KOPT-K1 (cell line): ENCODE measurements at regions not wholly inside any gene's neighbourhood (a gene's known extent, or its start where the extent isn't known, plus 50 kb on each side); places are given as distances from the start of the nearest gene placed in this dataset.
"Not testable (repeated sequence)": the region's sequence is repeated elsewhere in the genome, so short reads cannot be mapped to it uniquely, and the experiment has no call there.

Experiments used
- H3K27ac ChIP-seq: fragments of 200-600 bp; sonication (generic); 2 replicates; pipeline ENCODE4 v1.5.1; 2016; ENCODE audit warnings: antibody characterized with exemption, mild to moderate bottlenecking, low read depth, low read length; ENCODE audit not compliant: poor library complexity, severe bottlenecking
- H3K36me3 ChIP-seq: fragments of 200-600 bp; sonication (generic); 2 replicates; pipeline ENCODE4 v1.5.1; 2017; ENCODE audit warnings: antibody characterized with exemption, mild to moderate bottlenecking, low read length, moderate library complexity; ENCODE audit not compliant: insufficient read depth
- H3K9me3 ChIP-seq: fragments of 200-600 bp; sonication (generic); 2 replicates; pipeline ENCODE4 v1.5.1; 2017; ENCODE audit warnings: antibody characterized with exemption, low read length, mild to moderate bottlenecking; ENCODE audit not compliant: insufficient read depth, poor library complexity, severe bottlenecking

- H3K9me3 ChIP-seq = no peaks in the 10 kb centered on the region
- no peaks in the 10 kb centered on the region for H3K36me3 ChIP-seq
- H3K27ac ChIP-seq = no peak overlapping the region
Measured at GRCh38 chr21:17270229-17270628, 242.6 kb upstream of the CXADR start.

DNA sequence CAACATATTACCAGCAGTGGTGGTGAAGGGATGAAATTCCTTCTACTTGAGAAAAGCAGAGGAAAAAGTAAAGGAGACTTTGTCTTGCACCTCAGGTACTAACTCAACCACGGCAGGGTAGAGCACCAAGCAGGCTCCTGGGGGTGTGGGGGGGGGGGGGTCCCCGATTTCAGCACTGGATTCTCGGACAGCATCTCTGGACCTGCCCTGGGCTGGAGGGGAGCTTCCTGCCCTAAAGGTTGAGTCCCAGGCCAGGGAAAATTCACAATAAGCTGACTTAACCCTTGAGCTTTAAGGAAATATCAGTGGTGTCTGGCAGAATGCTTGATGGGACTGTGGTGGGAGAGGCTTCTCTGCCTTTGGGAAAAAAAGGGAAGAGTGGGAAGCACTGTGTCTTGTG, 233.2 kb upstream of the CXADR start:
- no peaks in the 10 kb centered on the region for H3K9me3 ChIP-seq
- H3K36me3 ChIP-seq = no peaks in the 10 kb centered on the region
- H3K27ac ChIP-seq = no peak overlapping the region

GRCh38 chr21:17293016-17293562, 219.8 kb upstream of the CXADR start:
- peaks cover 19% of the 10 kb centered on the region for H3K9me3 ChIP-seq
- H3K27ac ChIP-seq, H3K36me3 ChIP-seq: not testable (repeated sequence)

DNA sequence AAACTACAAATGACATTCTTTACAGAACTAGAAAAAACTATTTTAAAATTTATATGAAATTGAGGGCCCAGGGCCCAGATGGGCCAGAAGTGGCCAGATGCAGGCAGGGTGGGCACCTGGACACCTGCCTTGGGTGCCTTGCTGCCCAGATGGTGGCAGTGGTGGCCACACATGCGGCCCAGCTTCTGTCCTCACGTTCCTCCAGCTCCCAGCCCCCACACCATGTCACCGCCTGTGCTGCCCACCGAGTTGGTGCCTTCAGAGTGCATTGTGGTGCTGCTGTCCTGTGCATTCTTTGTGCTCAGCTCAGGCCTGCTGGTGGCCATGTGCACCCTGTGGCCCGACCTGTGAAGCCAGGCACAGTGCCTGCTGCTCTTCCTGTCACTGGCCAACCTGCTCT, 216.8 kb upstream of the CXADR start:
- H3K36me3 ChIP-seq = no peaks in the 10 kb centered on the region
- H3K9me3 ChIP-seq = peaks cover 22% of the 10 kb centered on the region
- no peak overlapping the region for H3K27ac ChIP-seq

- not testable (repeated sequence) for H3K36me3 ChIP-seq, H3K27ac ChIP-seq
- peaks cover 22% of the 10 kb centered on the region for H3K9me3 ChIP-seq
Measured at GRCh38 chr21:17299576-17299975, 213.3 kb upstream of the CXADR start.

GRCh38 chr21:17327715-17328114, 185.1 kb upstream of the CXADR start:
- H3K27ac ChIP-seq, H3K9me3 ChIP-seq: not testable (repeated sequence)

DNA sequence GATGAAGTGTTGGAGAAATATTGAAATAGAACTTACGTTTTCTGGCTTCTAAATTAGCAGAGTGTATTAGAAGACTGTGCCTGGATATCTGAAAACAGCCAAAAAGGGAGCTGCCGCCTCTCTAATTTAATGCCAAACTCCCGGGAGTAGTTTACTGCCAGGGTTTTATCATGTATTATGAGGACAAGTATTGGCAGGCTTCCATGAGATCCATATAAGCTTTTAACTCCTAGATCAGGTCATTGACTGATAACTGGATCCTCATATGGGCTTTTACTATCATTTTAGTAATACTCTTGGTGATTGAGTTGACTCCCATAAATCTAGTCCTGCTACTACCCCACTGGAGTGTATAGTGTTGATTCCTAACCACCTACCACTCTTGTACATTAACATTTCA, 178.4 kb upstream of the CXADR start:
- H3K27ac ChIP-seq = no peak overlapping the region
- H3K9me3 ChIP-seq = no peaks in the 10 kb centered on the region

More at GRCh38 chr21:17327715-17328114, 185.1 kb upstream of the CXADR start:
- not testable (repeated sequence) for H3K36me3 ChIP-seq

GRCh38 chr21:17340081-17340480, 172.8 kb upstream of the CXADR start:
- Histone ChIP-seq H3K9me3 (no peaks in the 10 kb centered on the region), H3K27ac (no peak overlapping the region), H3K36me3 (no peaks in the 10 kb centered on the region)

More for the DNA sequence above, 178.4 kb upstream of the CXADR start:
- no peaks in the 10 kb centered on the region for H3K36me3 ChIP-seq

DNA sequence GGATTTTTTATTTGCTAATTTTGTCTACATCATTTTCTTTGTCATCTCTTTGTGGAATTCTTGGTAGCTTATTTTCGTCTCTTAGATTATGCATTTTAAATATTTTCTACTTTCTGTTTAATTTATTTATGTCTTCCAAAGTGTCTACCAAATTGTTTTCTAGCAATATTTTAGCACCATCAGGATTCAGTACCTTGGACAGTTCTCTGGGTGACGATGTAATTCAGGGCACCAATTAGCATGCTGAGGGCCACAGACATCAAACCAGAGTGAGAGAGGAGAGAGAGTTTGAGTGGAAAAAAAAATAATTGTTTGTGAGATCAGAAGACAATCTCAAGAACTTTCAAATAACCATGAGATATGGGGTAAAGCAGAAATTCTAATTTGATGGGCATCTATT, 169.8 kb upstream of the CXADR start:
- no peaks in the 10 kb centered on the region for H3K36me3 ChIP-seq
- H3K27ac ChIP-seq = no peak overlapping the region
- no peaks in the 10 kb centered on the region for H3K9me3 ChIP-seq

DNA sequence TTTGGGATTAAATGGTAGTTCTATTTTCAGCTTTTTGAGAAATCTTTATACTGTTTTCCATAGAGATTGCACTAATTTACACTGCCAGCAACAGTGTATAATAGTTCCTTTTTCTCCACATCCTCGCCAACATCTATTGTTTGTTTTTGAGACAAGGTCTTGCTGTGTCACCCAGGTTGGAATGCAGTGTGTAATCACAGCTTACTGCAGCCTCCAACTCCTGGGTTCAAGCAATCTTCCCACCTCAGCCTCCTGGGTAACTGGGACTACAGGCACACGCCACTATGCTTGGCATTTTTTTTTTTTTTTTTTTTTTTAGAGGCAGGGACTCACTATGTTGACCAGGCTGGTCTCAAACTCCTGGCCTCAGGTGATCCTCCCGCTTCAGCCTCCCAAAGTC, 164.5 kb upstream of the CXADR start:
- Histone ChIP-seq H3K36me3 (no peaks in the 10 kb centered on the region), H3K9me3 (no peaks in the 10 kb centered on the region), H3K27ac (no peak overlapping the region)

GRCh38 chr21:17348849-17349248, 164.0 kb upstream of the CXADR start:
- H3K36me3 ChIP-seq = no peaks in the 10 kb centered on the region
- no peaks in the 10 kb centered on the region for H3K9me3 ChIP-seq
- no peak overlapping the region for H3K27ac ChIP-seq

- no peaks in the 10 kb centered on the region for H3K9me3 ChIP-seq
- H3K36me3 ChIP-seq = no peaks in the 10 kb centered on the region
- H3K27ac ChIP-seq = no peak overlapping the region
Measured at GRCh38 chr21:17351766-17352165, 161.1 kb upstream of the CXADR start.

DNA sequence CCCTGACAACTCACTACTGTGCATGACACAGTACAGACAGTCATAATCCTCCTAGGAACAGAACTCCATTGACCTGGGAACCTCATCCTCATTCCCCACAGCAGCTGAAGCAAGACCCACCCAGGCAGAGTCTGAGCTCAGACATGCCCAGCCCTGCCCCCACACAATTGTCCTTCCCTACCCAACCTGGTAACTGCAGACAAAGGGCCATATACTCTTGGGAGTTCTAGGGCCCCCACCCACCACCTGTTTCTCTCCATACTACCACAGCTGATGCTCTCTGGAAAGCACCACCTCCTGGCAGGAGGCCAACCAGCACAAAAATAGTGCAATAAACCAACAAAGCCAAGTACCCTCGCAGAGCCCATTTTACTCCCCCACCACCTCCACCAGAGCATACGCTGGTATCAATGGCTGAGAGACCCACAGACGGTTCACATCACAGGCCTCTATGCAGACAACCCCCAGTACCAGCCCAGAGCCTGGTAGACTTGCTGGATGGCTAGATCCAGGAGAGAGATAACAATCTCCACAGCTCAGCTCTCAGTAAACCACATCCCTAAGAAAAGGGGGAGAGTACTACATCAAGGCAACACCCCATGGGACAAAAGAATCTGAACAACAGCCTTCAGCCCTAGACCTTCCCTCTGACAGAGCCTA, 159.7 kb upstream of the CXADR start:
- Histone ChIP-seq H3K27ac (no peak overlapping the region), H3K9me3 (no peaks in the 10 kb centered on the region), H3K36me3 (no peaks in the 10 kb centered on the region)

DNA sequence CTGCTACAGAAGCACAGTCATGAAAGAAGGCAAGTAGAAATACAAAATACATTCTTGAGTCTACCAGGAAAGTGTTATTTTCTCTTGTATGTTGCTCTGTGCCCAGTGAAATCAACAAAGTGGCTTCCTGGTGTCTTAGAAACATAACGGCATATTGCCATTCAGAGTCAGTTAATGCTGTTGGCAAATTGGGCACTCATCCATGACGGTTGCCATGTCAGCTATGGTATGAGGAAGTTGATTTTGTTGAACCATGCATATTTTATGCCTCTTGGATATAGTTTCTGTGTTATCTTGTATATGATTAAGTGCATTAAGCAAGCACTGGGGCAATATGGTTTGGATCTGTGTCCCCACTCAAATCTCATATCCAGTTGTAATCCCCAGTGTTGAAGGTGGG, 153.1 kb upstream of the CXADR start:
- Histone ChIP-seq H3K27ac (no peak overlapping the region), H3K36me3 (no peaks in the 10 kb centered on the region), H3K9me3 (no peaks in the 10 kb centered on the region)

DNA sequence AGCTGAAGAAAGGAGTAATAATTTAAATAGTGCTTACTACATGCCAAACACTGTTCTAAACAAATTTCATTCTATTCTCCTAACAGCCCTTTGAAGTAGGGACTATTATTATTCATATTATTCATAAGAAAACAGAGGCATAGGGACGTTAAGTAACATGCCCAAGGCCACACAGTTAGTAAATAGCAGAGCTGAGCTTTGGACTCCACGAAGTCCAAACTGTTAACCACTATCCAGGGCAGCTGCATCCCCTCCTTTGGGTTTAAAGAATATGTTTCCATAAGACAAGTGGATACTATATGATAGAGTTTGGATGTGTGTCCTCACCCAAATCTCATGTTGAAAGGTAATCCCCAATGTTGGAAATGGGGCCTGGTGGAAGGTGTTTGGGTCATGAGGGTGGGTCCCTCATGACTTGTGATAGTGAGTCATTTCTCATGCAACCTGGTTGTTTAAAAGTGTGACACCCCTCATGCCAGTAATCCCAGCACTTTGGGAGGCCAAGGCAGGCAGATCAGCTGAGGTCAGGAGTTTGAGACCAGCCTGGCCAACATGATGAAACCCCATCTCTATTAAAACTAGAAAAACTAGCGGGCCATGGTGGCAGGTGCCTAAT, 144.0 kb upstream of the CXADR start:
- H3K9me3 ChIP-seq = no peaks in the 10 kb centered on the region
- no peak overlapping the region for H3K27ac ChIP-seq
- H3K36me3 ChIP-seq = no peaks in the 10 kb centered on the region

DNA sequence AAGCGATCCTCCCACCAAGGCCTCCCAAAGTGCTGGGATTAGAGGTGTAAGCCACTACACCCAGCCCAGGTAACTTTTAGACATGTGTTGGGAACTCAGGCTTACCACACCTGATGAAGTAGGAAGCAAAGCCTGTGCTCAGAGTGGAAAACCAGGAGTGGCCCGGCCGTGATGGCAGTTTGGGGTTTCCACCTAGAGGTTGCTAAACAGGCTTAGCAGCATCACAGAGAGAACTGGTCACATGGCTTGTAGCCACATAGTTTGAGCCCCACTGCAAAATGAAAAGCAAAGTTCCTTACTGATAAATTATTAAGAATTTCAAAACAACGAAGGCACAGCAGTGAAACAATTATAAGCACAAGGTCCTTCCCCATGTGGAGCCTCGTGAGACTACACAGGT, 142.6 kb upstream of the CXADR start:
- Histone ChIP-seq H3K9me3 (no peaks in the 10 kb centered on the region), H3K27ac (no peak overlapping the region), H3K36me3 (no peaks in the 10 kb centered on the region)
